ENCODE measurements at regions not wholly inside any gene's neighbourhood (a gene's known extent, or its start where the extent isn't known, plus 50 kb on each side); places are given as distances from the start of the nearest gene placed in this dataset.
"Not testable (repeated sequence)": the region's sequence is repeated elsewhere in the genome, so short reads cannot be mapped to it uniquely, and the experiment has no call there.

DNA sequence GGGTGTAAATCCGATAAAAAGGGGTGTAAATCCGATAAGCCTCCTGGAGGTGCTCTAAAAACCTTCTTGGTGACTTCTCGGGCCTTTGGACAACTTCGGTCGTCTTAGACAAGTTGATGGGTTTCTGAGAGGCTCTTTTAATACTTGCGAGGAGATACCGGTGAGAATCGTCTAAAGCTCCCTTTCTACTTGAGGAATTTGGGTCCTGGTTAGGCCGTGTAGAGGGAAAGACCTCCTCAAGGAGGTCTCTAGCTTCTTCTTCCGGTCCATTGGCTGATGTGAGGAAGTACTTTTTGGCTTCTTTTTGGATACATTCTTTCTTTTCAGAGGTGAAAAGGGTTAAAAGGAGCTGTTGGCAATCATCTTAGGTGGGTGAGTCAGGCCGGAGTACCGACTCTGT, 128.5 kb downstream of the ART5 start:
- not testable (repeated sequence) for DNase-seq

DNA sequence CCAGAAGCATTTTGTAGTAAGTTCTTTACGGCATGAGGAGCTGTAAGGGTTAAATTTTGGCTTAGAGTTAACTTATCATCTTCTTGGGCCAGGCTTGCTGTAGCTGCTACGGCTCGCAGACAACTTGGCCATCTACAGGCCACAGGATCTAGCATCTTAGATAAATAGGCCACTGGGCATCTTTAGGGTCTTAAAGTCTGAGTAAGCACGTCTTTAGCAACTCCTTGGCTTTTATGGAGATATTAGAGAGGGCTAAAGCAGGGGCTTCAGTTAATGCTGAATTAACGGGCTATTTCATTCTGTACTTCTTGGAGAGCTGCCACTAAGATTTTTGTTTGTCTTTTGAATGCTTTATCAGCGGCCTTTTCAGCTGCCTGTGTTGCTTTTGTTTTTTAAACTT, 129.0 kb downstream of the ART5 start:
- DNase-seq: not testable (repeated sequence)

DNA sequence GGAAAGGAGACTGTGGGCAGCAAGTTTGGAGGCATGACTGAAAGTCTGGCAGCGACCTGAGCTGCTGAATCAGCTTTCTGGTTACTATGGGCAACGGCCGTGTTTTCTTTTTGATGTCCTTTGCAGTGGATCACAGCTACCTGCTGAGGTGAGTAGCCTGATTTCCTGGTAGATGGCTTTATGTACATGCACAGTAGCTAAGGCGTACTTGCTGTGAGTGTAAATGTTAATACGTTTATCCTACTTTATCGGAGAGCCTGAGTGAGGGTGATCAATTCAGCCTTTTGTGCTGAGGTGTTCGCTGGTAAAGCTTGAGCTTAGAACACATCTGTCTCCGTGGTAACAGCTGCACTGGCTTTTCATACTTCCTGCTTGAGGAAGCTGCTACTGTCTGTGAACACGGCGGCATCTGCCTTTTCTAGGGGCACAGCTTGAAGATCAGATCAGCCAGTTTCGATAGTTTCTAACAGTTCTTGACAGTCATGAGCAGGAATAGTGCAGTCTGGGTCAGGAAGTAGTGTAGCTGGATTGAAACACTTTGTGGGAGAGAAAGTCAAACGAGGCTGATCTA, 129.6 kb downstream of the ART5 start:
- DNase-seq: peak; percentile 29

DNA sequence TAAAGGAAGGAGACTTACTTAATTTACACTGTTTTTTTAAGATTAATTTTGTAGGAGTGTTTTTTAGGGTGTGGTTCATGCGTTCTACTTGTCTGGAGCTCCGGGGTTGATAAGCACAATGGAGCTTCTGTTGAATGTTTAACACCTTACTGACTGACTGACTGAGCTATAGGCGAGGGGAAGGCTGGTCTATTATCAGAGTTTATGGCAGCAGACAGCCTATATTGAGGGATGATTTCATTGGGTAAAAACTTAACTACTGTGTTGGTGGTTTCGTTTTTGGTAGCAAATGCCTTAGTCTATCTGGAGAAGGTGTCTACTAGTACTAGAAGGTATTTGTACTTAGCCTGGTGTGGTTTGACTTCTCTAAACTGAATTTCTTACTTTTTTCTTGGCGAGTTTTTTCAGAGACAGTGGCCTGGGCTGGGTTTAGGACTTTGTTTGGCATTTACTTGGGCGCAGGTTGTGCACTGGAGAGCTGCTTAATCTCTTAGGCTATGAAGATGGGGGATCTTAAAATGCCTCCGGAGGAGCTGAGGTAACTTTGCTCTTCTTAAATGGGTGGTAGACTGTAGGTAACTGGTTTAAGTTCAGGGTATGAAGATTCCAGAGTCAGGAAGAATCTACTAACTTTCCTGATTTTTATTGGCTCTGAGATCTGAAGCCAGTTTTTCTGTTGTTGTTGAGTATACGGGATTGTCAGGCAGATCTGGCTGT, 130.2 kb downstream of the ART5 start:
- not testable (repeated sequence) for DNase-seq

DNA sequence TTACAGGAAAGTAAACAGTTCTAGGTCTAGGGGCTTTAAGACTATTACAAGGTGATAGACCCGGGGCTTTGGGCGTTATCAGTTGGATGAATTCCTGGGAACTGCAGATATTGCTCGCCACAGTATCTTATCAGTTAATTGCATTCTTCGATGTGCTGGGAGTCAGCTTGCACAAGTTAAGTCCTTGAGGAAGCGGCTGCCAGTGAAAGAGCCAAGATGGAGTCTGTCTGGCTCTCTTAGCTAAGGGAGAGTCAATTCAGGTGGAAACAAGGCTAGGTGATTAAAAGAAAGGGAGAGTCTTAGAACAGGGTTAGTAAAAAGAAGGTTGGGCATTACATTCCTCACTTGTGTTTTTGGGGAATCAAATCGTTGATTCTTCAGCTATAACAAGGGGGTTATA, 130.6 kb upstream of the ZNF195 start:
- DNase-seq: not testable (repeated sequence)

GRCh38 chr11:3499198-3499597, 120.3 kb upstream of the ZNF195 start:
- not testable (repeated sequence) for DNase-seq

- DNase-seq: not testable (repeated sequence)
Observed at GRCh38 chr11:3498356-3498755, 119.4 kb upstream of the ZNF195 start.

GRCh38 chr11:3493152-3493551, 114.2 kb upstream of the ZNF195 start:
- DNase-seq: not testable (repeated sequence)

GRCh38 chr11:3488003-3488402, 109.1 kb upstream of the ZNF195 start:
- DNase-seq: not testable (repeated sequence)

- not testable (repeated sequence) for DNase-seq
Observed at GRCh38 chr11:3485737-3486136, 106.8 kb upstream of the ZNF195 start.

GRCh38 chr11:3476937-3477885, 98.3 kb upstream of the ZNF195 start:
- DNase-seq: not testable (repeated sequence)

GRCh38 chr11:3476084-3476936, 97.4 kb upstream of the ZNF195 start:
- DNase-seq: not testable (repeated sequence)

- DNase-seq: not testable (repeated sequence)
Observed at GRCh38 chr11:3468963-3469362, 90.0 kb upstream of the ZNF195 start.

DNA sequence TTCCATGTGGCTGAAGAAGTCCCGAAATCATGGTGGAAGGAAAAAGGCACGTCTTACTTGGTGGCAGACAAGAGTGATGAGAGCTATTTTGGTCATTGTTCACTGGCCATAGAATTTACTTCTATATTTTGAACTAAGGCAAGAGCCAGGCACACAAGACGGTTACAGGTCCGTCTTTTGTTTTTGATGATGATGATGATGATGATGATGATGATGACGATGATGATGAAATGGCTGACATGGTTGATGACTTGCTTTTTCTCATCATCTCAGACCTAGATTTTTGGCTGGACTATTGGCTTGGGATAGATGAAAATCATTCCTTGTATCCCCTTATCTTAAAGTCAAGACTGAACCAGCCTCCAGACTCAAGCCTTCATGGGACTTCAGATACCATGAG, 88.7 kb upstream of the ZNF195 start:
- not testable (repeated sequence) for DNase-seq

DNA sequence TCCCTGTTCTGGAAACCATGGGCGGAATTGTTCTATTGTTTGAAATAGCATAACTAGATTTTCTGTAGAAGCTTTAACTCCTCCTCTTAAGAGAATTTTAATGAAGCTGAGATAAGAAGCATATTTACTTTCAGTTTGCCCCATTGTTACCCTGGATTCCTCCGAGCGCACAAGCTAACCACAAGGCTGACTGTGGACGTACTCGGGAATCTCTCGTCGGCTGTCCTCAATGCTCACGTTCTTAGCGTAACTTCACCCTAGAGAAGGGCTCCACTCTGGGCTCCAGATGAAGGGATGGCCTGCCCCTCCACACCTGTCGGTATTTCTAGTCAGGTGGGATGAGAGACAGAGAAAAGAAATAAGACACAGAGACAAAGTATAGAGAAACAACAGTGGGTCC, 76.7 kb upstream of the ZNF195 start:
- not testable (repeated sequence) for DNase-seq

DNA sequence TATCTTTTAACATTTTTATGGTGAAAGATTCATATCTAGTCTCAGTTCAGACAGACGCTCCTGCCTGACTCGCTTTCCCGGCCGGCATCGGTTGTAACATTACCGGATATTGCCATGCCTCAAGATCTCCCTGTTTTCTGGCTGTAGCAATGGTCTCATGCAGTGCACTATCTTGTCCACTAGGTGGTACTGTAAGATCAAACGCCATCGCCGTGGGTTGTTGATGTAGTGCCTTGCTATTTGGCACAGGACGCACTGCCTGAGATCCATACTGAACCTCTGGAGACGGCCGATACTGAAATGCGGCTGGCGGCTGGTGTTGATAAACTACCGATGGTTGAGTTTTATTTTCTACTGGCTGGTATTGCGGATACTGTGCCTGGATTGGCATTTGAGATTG, 75.9 kb upstream of the ZNF195 start:
- DNase-seq: peak; percentile 49

GRCh38 chr11:3453596-3454256, 74.8 kb upstream of the ZNF195 start:
- DNase-seq: not testable (repeated sequence)

DNA sequence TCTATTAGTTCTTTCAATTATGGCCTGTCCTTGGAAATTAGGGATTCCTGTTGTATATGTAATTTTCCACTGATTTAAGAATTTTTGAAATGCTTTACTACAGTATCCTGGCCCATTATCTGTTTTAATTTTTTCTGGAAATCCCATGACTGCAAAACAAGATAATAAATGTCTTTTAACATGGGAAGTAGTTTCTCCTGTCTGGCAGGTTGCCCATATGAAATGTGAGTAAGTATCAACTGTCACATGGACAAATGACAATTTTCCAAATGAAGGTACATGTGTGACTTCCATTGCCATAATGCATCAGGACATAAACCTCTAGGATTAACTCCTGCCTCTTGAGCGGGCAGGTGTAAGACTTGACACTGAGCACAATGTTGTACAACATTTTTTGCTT, 71.9 kb upstream of the ZNF195 start:
- DNase-seq: not testable (repeated sequence)

DNA sequence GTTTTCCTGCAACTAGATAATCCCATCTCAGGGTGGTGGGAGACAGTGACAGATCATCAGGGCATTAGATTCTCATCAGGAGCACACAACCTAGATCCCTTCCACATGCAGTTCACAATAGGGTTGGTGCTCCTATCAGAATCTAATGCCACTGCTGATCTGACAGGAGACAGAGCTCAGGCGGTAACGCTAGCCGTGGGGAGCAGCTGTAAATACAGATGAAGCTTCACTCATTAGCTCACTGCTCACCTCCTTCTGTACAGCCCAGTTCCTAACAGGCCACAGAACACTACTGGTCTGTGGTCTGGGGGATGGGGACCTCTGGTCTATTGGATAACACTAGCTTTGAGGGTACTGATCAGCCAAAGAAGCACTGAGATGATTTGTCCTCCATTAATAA, 66.6 kb upstream of the ZNF195 start:
- not testable (repeated sequence) for DNase-seq

GRCh38 chr11:3444420-3444744, 65.4 kb upstream of the ZNF195 start:
- DNase-seq: not testable (repeated sequence)

DNA sequence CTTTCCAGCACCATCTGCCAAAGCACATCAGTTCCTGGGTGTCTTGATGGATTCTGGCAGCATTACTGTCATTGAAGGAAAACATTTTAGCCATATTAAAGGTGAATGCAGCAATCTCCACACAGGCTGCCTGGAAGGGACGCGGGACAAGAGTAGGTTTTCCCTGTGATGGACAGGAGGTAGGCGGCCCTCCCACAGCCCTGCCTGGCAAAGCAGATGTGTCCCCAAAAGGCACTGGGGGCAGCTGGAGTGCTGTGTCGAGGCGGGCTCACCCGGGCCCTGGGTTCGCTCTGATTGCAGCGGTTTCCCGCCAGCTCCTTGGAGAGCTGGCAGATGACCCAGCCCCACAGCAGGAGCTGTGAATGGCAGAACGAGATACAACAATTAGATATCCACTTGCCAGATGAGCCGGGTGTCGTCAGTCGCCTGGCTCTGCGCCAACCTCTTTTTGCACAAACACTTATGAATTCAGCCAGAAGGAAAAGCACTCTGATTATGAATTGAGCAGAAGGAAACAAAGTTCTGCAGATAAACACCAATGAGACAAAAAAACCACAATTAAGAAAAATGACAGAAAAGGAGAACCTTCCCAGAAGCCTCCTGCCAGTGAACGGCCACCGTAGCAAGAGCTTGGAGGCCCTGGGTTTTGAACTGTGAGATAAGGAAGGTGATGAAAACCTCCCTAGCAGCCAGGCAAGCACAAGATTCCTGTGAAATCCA, 64.9 kb upstream of the ZNF195 start:
- DNase-seq: not testable (repeated sequence)

Data from stimulated activated CD8-positive, alpha-beta memory T cell treated with anti-CD3 and anti-CD28 coated beads, Interleukin-4, amount 100 ng/mL, for 48 hours (primary cell).